MM.1S (cell line): ENCODE measurements at regions not wholly inside any gene's neighbourhood (a gene's known extent, or its start where the extent isn't known, plus 50 kb on each side); places are given as distances from the start of the nearest gene placed in this dataset.

Experiments
- DNase-seq: peaks from one replicate; pipeline ENCODE4 v3.0.0-alpha.2; 2015
- H2AFZ ChIP-seq: fragments of 300-600 bp; sonication (generic); 2 replicates; pipeline ENCODE4 v1.6.0; 2016; ENCODE audit warnings: antibody characterized with exemption, low read length
- H3F3A ChIP-seq: fragments of 300-600 bp; sonication (generic); 2 replicates; pipeline ENCODE4 v1.6.1; 2016; ENCODE audit warnings: mild to moderate bottlenecking, antibody characterized with exemption, low read length, moderate library complexity, mixed read lengths; ENCODE audit not compliant: insufficient read depth
- H3K27ac ChIP-seq: fragments of 300-600 bp; sonication (generic); 2 replicates; pipeline ENCODE4 v1.5.1; 2016; ENCODE audit warnings: mild to moderate bottlenecking, low read length
- H3K27me3 ChIP-seq: fragments of 300-600 bp; sonication (generic); replicated peaks from 2 replicates; pipeline ENCODE4 v1.6.0; 2016; ENCODE audit warnings: low read length; ENCODE audit not compliant: insufficient read depth
- H3K36me3 ChIP-seq: fragments of 300-600 bp; sonication (generic); replicated peaks from 2 replicates; pipeline ENCODE4 v1.6.1; 2016; ENCODE audit warnings: mild to moderate bottlenecking, low read length, mixed read lengths; ENCODE audit not compliant: insufficient read depth
- H3K4me1 ChIP-seq: fragments of 300-600 bp; sonication (generic); 2 replicates; pipeline ENCODE4 v1.6.1; 2016; ENCODE audit warnings: low read length, mixed read lengths
- H3K4me2 ChIP-seq: fragments of 300-600 bp; sonication (generic); 2 replicates; pipeline ENCODE4 v1.6.0; 2016; ENCODE audit warnings: low read depth, low read length
- H3K4me3 ChIP-seq: fragments of 300-600 bp; sonication (generic); 2 replicates; pipeline ENCODE4 v1.5.1; 2016; ENCODE audit warnings: low read length, mixed read lengths
- H3K79me2 ChIP-seq: fragments of 300-600 bp; sonication (generic); 2 replicates; pipeline ENCODE4 v1.6.1; 2016; ENCODE audit warnings: mixed run types, low read length, mixed read lengths
- H3K9ac ChIP-seq: fragments of 300-600 bp; sonication (generic); 2 replicates; pipeline ENCODE4 v1.6.1; 2016; ENCODE audit warnings: low read length, mixed read lengths
- H3K9me2 ChIP-seq: fragments of 300-600 bp; sonication (generic); replicated peaks from 2 replicates; pipeline ENCODE4 v1.6.1; 2016; ENCODE audit warnings: mild to moderate bottlenecking, low read length, mixed read lengths; ENCODE audit not compliant: insufficient read depth
- H3K9me3 ChIP-seq: fragments of 300-600 bp; sonication (generic); replicated peaks from 2 replicates; pipeline ENCODE4 v1.6.1; 2016; ENCODE audit warnings: mild to moderate bottlenecking, low read length, mixed read lengths; ENCODE audit not compliant: insufficient read depth
- H4K20me1 ChIP-seq: fragments of 300-600 bp; sonication (generic); 2 replicates; pipeline ENCODE4 v1.6.1; 2016; ENCODE audit warnings: mild to moderate bottlenecking, low read length, moderate library complexity, mixed read lengths; ENCODE audit not compliant: insufficient read depth
- CTCF ChIP-seq: fragments of 300-600 bp; sonication (generic); IDR thresholded peaks from 2 replicates; pipeline ENCODE4 v1.5.1; 2016; ENCODE audit warnings: antibody characterized with exemption, low read length, mixed read lengths
- EZH2 ChIP-seq: fragments of 300-600 bp; sonication (generic); optimal IDR thresholded peaks from 2 replicates; pipeline ENCODE3; 2017; ENCODE audit warnings: low read depth, mild to moderate bottlenecking, antibody characterized with exemption, low read length, mixed read lengths
- EZH2phosphoT487 ChIP-seq: fragments of 300-600 bp; sonication (generic); IDR thresholded peaks from 2 replicates; pipeline ENCODE4 v1.6.1; 2018; ENCODE audit warnings: antibody characterized with exemption, low read length

- Histone ChIP-seq H3K27me3 (no peaks in the 10 kb centered on the region), H3K4me3 (no peak overlapping the region), H3F3A (no peaks in the 10 kb centered on the region), H3K4me1 (no peaks in the 10 kb centered on the region), H4K20me1 (no peaks in the 10 kb centered on the region), H3K4me2 (no peak overlapping the region), H3K9ac (no peak overlapping the region), H2AFZ (no peak overlapping the region), H3K9me2 (no peaks in the 10 kb centered on the region), H3K9me3 (no peaks in the 10 kb centered on the region), H3K27ac (no peak overlapping the region), H3K79me2 (no peaks in the 10 kb centered on the region), H3K36me3 (no peaks in the 10 kb centered on the region)
- no peak for TF ChIP-seq EZH2
- no peak for TF ChIP-seq CTCF
- no peak for TF ChIP-seq EZH2phosphoT487
- DNase-seq = no peak
These were observed 140.9 kb downstream of the TBX5 start for GRCh38 chr12:114265036-114265435.

GRCh38 chr12:114263056-114263805 is 142.7 kb downstream of the TBX5 start:
- no peaks in the 10 kb centered on the region for H3F3A ChIP-seq
- H3K36me3 ChIP-seq = no peaks in the 10 kb centered on the region
- no peaks in the 10 kb centered on the region for H4K20me1 ChIP-seq
- H3K9ac ChIP-seq = no peak overlapping the region
- H3K27ac ChIP-seq = no peak overlapping the region
- H3K27me3 ChIP-seq = no peaks in the 10 kb centered on the region
- H3K4me2 ChIP-seq = no peak overlapping the region
- H3K4me1 ChIP-seq = no peaks in the 10 kb centered on the region
- H3K4me3 ChIP-seq = no peak overlapping the region
- no peak overlapping the region for H2AFZ ChIP-seq
- H3K9me2 ChIP-seq = no peaks in the 10 kb centered on the region
- no peaks in the 10 kb centered on the region for H3K79me2 ChIP-seq
- TF ChIP-seq CTCF = no peak
- TF ChIP-seq EZH2 = no peak
- no peak for TF ChIP-seq EZH2phosphoT487
- H3K9me3 ChIP-seq = no peaks in the 10 kb centered on the region
- no peak for DNase-seq

GRCh38 chr12:114257687-114258086 is 148.3 kb downstream of the TBX5 start:
- no peaks in the 10 kb centered on the region for H4K20me1 ChIP-seq
- no peaks in the 10 kb centered on the region for H3K79me2 ChIP-seq
- H3K4me3 ChIP-seq = no peak overlapping the region
- DNase-seq = no peak
- H3K36me3 ChIP-seq = no peaks in the 10 kb centered on the region
- H3K4me1 ChIP-seq = no peaks in the 10 kb centered on the region
- H2AFZ ChIP-seq = no peak overlapping the region
- no peaks in the 10 kb centered on the region for H3K27me3 ChIP-seq
- H3F3A ChIP-seq = no peaks in the 10 kb centered on the region
- TF ChIP-seq EZH2phosphoT487 = no peak
- TF ChIP-seq CTCF = no peak
- no peak for TF ChIP-seq EZH2
- no peaks in the 10 kb centered on the region for H3K9me3 ChIP-seq
- H3K27ac ChIP-seq = no peak overlapping the region
- no peaks in the 10 kb centered on the region for H3K9me2 ChIP-seq
- no peak overlapping the region for H3K4me2 ChIP-seq
- H3K9ac ChIP-seq = no peak overlapping the region
